ENCODE measurements at regions not wholly inside any gene's neighbourhood (a gene's known extent, or its start where the extent isn't known, plus 50 kb on each side); places are given as distances from the start of the nearest gene placed in this dataset.

- no peak for DNase-seq (ENCODE audit: low spot score in 2 of 2)
- Histone ChIP-seq H3K36me3 (no peaks in the 10 kb centered on the region), H3K27me3 (no peaks in the 10 kb centered on the region), H3K27ac (no peak overlapping the region), H3K4me3 (no peak overlapping the region), H3K9me3 (no peaks in the 10 kb centered on the region), H3K4me1 (no peaks in the 10 kb centered on the region)
- intact Hi-C loops (cut with DNase I): no loop called here
- TF ChIP-seq, protein P1, sequence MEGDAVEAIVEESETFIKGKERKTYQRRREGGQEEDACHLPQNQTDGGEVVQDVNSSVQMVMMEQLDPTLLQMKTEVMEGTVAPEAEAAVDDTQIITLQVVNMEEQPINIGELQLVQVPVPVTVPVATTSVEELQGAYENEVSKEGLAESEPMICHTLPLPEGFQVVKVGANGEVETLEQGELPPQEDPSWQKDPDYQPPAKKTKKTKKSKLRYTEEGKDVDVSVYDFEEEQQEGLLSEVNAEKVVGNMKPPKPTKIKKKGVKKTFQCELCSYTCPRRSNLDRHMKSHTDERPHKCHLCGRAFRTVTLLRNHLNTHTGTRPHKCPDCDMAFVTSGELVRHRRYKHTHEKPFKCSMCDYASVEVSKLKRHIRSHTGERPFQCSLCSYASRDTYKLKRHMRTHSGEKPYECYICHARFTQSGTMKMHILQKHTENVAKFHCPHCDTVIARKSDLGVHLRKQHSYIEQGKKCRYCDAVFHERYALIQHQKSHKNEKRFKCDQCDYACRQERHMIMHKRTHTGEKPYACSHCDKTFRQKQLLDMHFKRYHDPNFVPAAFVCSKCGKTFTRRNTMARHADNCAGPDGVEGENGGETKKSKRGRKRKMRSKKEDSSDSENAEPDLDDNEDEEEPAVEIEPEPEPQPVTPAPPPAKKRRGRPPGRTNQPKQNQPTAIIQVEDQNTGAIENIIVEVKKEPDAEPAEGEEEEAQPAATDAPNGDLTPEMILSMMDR (IDR thresholded peaks at IDR 0.05): no peak
Measured at GRCh38 chr12:62138527-62138926, 121.7 kb upstream of the USP15 start.

GRCh38 chr12:62146318-62146717, 113.9 kb upstream of the USP15 start:
- TF ChIP-seq, protein P1 (IDR thresholded peaks at IDR 0.05): no peak
- H3K36me3 ChIP-seq: no peaks in the 10 kb centered on the region
- H3K4me1 ChIP-seq: no peaks in the 10 kb centered on the region
- no peaks in the 10 kb centered on the region for H3K9me3 ChIP-seq
- no peak overlapping the region for H3K4me3 ChIP-seq
- DNase-seq (ENCODE audit: low spot score in 2 of 2): no peak
- H3K27ac ChIP-seq: no peak overlapping the region
- no peaks in the 10 kb centered on the region for H3K27me3 ChIP-seq
- intact Hi-C loops (cut with DNase I): no loop called here

GRCh38 chr12:62158013-62158412, 102.2 kb upstream of the USP15 start:
- H3K4me3 ChIP-seq: no peak overlapping the region
- no peak overlapping the region for H3K27ac ChIP-seq
- no peaks in the 10 kb centered on the region for H3K27me3 ChIP-seq
- no peaks in the 10 kb centered on the region for H3K36me3 ChIP-seq
- no peak for DNase-seq (ENCODE audit: low spot score in 2 of 2)
- no peaks in the 10 kb centered on the region for H3K4me1 ChIP-seq
- TF ChIP-seq, protein P1 (IDR thresholded peaks at IDR 0.05): no peak
- no peaks in the 10 kb centered on the region for H3K9me3 ChIP-seq
- intact Hi-C loops (cut with DNase I): no loop called here

DNA sequence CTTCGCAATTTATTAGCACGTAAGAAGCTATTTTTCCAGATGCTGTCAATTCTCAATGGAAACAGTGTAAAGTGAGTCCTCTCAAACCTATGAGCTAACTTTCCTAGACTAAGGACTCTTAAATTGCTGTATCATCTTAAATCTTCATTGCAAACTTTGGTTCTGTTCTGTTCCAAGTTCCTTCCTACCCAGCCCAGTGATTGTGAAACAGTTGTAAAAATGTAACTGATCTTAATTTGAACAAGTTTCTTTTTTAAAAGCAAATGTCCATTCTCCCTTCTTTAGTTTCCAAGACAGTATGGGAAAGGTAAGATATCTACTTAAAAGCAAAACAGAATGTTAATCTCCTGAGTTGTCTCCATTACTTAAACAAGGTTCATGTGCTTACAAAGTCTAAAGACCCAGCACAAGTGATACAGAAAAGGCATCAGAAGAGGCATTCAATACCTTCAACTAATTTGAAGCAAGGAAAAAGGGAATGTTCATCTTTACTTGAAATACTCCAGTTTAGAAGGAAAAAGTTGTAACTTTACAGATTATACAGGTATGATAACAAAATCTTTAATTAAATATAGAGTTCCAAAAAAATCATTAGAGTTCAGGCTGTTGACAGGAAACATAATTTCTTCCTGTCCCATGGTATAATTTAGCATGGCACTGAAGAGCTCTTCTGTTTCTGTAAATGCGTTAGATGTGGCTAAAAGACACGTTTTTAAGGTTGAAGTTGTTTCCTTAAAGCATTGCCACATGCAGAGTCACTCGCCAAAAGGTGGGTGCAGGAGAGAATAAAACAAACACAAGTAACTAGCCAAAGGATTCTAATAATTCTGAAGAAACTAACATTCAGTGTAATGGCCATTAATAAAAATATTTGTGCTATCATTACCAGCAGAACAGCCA, 101.5 kb upstream of the USP15 start:
- intact Hi-C loops (cut with DNase I): no loop called here

GRCh38 chr12:62162214-62162613, 98.0 kb upstream of the USP15 start:
- no peaks in the 10 kb centered on the region for H3K36me3 ChIP-seq
- H3K4me3 ChIP-seq: no peak overlapping the region
- intact Hi-C loops (cut with DNase I): no loop called here
- TF ChIP-seq, protein P1 (IDR thresholded peaks at IDR 0.05): no peak
- no peaks in the 10 kb centered on the region for H3K27me3 ChIP-seq
- DNase-seq (ENCODE audit: low spot score in 2 of 2): no peak
- H3K4me1 ChIP-seq: no peaks in the 10 kb centered on the region
- no peak overlapping the region for H3K27ac ChIP-seq
- no peaks in the 10 kb centered on the region for H3K9me3 ChIP-seq

More for the DNA sequence above, 101.5 kb upstream of the USP15 start:
- no peaks in the 10 kb centered on the region for H3K36me3 ChIP-seq
- no peak overlapping the region for H3K4me3 ChIP-seq
- TF ChIP-seq, protein P1 (IDR thresholded peaks at IDR 0.05): no peak
- no peaks in the 10 kb centered on the region for H3K9me3 ChIP-seq
- no peak for DNase-seq (ENCODE audit: low spot score in 2 of 2)
- H3K4me1 ChIP-seq: no peaks in the 10 kb centered on the region
- no peaks in the 10 kb centered on the region for H3K27me3 ChIP-seq
- no peak overlapping the region for H3K27ac ChIP-seq

Measured in ascending aorta (tissue), 2 donors.